Fibroblast of peridontal ligament (primary cell): ENCODE measurements at regions not wholly inside any gene's neighbourhood (a gene's known extent, or its start where the extent isn't known, plus 50 kb on each side); places are given as distances from the start of the nearest gene placed in this dataset.

Experiments used
- DNase-seq: peaks from one replicate; pipeline ENCODE4 v3.0.0-alpha.2; 2010; ENCODE audit errors: extremely low read depth

GRCh38 chr4:136557396-136557795, 974.9 kb downstream of the PCDH18 start:
- DNase-seq, result no peak

DNA sequence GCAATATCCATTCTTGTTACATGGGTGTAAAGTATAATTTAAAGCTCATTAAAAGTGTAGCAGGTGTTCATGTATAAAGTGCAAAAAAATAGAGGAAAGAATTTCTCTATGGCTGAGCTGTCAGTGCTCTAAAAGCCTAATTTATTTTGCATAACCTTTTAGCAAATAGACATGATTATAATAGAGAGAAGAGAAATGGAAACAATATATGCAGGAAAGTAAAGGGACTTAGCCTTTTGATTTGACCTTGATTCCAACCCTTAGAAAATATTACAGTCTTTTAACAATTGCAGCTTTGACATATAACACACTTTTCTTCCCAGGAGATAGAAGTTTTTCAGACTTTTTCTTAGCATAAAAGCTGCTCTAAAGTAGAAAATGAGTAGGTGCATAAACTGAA, 978.3 kb downstream of the PCDH18 start:
- no peak for DNase-seq

DNA sequence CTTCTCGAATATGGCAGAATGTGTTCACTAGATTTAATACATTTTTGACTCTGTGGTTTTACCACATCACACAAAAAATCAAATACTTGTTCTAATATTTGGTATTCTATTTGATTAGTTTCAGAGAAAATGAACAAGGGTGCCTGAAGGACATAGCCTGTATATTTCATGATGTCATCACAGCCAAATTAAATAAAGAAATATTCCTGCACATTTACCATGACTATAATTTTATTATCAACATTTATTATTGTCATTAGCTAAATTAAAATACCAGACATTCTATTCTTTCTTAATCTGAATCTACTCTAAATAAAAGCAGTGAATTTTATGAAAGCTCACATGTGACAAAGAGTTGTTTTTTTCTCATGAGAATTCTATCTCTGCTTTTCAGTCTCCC, 980.5 kb downstream of the PCDH18 start:
- DNase-seq, result no peak

DNA sequence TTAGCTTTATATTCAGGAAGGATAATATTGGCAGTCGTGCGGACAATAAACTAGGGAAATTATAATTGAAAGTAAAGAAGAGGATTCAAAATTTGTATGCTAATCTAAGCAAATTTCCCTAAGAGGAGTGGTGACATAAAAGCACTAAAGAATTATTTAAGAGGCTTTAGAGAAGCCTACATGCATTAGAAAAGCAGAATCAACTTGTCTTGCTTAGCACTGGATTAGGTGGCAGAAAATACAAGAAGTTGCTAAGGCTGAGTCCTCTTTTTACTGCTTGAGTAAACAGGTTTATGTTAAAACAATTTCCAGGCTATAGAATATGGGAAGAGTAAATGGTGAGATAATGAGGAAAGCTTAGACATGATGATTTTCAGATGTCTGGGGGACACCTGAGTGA, 991.5 kb downstream of the PCDH18 start:
- DNase-seq, result no peak

DNA sequence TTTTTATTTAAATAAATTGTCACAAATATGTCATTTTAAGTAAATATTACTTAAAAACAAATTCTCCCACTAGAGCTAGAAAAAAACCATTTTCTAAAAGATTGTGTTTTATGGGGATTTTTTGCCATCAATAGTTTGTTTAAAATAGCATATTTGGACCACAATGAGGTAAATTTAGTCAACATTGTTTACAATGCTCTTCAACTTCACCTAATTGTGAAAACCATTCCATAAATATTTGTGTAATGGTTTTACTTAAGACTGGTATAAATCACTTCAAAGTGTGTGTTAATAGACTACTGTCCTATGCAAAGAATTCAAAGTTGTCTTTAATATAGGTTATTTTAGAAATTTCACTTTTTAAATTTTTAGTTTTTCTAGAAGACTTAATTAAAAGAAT, 1004.2 kb downstream of the PCDH18 start:
- no peak for DNase-seq

- peak; percentile 52 for DNase-seq
Measured at GRCh38 chr4:136526517-136526916, 1005.8 kb downstream of the PCDH18 start.

DNA sequence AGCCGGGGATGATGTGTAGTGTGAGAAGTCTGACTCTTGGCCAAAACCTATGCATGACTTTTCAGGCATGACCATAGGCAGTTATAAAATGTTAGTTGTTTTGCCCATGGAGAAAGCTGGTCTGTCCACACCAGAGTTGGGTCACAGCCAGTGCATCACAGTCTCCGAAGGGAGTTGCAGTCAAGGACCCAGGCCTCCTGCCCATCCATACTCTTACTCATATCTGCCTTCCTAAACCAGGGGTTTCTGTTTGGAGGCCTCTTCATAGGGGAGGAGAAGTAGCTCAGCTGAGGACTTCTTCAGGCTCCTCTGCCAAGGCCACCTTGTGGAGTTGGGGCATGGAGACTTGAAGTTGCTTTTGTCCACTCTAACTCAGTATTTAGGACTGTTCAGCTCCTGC, 1008.3 kb downstream of the PCDH18 start:
- DNase-seq, result no peak

DNA sequence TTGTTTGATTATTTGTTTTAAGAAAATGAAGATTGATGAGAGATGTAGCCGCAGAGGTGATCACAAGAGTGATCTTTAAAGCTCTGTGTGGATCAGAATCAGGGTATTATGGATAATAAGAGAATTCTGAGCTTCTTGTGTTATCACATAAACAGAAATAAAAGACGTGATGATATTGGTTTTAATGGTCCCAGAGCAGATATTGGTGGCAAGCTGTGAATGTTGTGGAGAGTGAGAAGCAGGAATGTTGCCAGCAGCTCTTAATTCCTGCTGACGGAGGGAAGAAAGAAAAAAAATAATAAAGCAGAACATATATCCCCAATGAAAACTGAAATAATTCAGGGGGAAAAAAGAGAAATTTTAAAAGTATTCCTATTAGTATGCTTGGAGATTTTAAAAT, 1015.9 kb downstream of the PCDH18 start:
- DNase-seq, result no peak

- DNase-seq, result peak; percentile 19
Measured at GRCh38 chr4:136505020-136505419, 1027.3 kb downstream of the PCDH18 start.

DNA sequence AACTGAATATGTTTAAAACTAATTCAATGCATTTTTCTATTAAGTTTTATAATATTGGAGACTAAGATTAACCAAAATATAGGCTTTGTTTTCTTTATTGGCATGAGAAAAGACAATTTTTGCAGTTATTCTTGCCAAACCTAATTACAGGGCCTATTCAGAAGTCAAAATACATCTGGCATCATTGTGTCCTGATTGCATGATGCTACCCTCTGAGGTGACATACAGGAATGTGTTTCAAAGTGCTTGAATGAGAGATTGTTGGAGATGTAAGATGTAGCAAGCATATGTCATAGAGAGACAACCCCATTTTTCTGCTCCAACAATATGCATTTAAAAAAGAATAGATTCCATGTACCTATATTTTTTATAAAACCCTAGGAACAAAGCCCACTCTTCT, 1036.4 kb downstream of the PCDH18 start:
- DNase-seq, result no peak

DNA sequence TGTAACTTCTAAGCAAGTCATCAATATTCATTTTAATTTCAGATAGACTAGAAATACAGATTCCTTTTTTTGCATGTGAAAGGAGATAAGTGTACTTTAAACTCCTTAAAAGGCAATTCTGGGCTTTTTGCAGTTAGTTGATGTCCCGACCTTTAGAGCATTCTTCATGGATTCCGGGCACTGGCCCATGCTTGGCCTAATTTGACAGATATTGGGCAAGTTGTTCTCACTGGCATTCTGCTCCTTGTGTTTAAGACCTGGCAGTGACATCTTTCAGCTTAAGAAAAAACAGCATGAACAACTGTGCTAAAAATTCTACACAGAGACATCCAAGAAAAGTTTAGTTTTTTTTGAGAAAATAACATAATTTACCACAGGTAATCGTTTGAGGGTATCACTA, 1037.2 kb downstream of the PCDH18 start:
- DNase-seq, result peak; percentile 35

- DNase-seq, result no peak
Measured at GRCh38 chr4:136489101-136489500, 1043.2 kb downstream of the PCDH18 start.

GRCh38 chr4:136484996-136485395, 1047.3 kb downstream of the PCDH18 start:
- no peak for DNase-seq

DNA sequence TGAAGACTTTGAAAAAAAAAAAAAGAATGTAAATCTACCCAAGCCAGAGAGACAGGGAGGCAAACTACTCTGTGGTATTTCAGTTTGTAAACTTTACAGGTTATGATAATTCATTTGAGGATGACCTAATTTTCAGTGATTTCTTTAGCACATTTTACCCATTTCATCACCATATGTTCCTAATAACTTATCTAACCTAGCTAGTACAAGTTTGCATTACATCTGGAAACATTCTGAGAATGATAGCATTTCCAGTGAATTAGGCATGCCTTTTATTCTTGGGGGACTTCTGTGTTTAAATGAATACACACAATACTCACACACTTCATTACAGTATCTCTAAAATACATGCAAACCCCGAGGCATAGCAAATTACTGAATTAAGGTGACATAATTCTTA, 1055.5 kb downstream of the PCDH18 start:
- DNase-seq, result peak; percentile 84

GRCh38 chr4:136471051-136471450, 1061.2 kb downstream of the PCDH18 start:
- no peak for DNase-seq

DNA sequence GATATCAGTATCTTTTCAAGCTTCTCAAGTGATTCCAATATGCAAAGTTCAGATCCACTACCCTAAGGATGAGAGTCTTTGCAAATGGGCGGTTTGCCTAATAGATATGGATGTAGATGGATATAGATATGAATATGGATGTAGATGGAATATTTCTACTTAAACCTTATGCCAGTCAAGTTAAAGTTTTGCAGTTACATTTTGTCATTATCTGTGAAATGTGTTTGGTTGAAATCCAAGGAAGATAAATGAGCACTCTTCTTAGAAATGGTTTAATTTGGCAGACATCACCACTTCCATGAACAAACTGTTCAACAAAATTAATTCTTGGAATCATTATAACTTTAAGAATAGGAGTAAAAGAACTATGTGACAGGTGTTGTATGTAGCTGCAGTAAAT, 1066.6 kb downstream of the PCDH18 start:
- no peak for DNase-seq

DNA sequence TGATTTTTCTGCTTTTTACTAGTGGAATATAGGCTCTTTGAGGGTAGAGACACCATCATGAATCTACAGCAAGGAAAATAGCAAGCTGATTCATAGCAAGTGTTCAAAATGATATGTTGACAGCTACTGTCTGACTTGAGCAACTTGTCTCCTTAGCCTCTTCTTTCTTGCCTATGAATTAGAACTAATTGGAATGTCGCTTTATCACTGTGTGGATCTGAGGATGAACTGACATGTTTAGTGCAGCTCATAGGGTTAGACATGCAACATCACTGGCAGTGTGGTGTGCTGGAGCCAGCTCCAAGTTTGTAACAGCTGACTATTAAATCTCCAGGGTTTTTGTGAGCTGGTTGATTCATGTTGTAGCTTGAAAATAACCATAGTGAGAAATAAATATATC, 1068.4 kb downstream of the PCDH18 start:
- DNase-seq, result no peak

- no peak for DNase-seq
Measured at GRCh38 chr4:136461533-136461932, 1070.8 kb downstream of the PCDH18 start.

GRCh38 chr4:136458326-136458725, 1074.0 kb downstream of the PCDH18 start:
- DNase-seq, result no peak

DNA sequence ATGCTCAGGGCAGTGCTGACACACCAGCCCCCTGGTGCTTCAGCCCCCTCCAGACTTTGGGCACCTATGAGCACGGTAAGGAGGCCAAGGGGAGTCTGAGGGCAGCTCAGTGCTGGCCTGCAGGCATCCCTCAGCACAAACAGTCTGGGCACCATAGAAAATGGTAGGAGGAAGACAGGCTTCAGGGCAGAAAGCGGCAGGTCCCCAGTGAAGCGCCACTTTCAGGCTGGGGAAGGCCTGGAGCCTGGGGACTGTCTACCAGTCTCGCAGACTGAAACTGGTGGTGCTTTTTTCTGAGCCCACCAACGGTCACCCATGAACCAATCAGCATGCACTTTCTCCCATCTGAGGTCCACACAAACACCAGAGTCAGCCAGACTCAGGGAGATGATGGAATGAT, 1074.7 kb downstream of the PCDH18 start:
- DNase-seq, result no peak

DNA sequence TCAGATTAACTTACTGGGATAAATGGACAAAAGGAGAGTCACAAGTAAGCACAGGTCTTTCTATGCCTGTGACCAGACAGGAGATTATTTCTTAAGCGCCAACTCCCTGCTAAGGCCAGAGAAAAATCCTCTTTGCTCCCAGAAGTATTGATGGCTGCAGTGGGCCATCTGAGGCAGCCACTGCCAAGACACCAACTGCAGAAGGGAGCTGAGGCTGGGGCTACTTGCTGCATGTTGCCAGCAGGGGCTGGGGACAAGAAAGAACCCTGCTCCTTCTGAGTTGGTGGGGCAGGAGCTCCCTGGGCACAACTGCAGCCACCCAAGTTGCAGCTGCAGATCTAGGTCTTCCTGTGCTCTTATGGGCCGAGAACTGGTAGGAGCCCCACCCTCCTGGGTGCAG, 1075.3 kb downstream of the PCDH18 start:
- no peak for DNase-seq

DNA sequence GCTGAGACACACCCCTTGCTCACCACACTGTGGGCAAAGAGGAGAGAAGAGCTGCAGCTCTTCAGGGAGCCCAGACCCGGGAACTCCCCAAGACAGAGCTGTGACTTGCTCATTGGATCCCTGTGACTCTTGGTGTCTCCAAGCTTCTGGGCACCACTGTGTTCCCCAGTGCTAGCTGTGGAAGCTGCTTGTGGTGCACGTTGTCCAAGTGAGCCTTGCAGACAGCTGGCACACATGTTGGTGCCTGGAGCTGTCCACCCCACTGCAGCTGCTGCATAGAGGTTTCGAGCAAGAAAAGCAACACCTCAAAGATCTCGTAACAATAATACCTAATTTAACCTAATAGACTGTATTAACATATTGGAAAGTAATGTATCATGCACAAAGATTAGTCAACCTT, 1089.3 kb downstream of the PCDH18 start:
- no peak for DNase-seq

- no peak for DNase-seq
Measured at GRCh38 chr4:136442447-136442846, 1089.8 kb downstream of the PCDH18 start.

GRCh38 chr4:136441629-136442282, 1090.5 kb downstream of the PCDH18 start:
- DNase-seq, result no peak
